ENCODE measurements at regions not wholly inside any gene's neighbourhood (a gene's known extent, or its start where the extent isn't known, plus 50 kb on each side); places are given as distances from the start of the nearest gene placed in this dataset.

- H3K9me3 ChIP-seq (ENCODE audit: control insufficient read depth, insufficient read depth, low read depth, low read length), result peaks cover 16% of the 10 kb centered on the region
- no peak overlapping the region for H3K27ac ChIP-seq (ENCODE audit: low read depth, low read length)
- no peaks in the 10 kb centered on the region for H3K36me3 ChIP-seq (ENCODE audit: control insufficient read depth, insufficient read depth, low read length)
- peaks cover 3% of the 10 kb centered on the region; the same call in 1 of the 2 replicates for H3K4me1 ChIP-seq (ENCODE audit: control insufficient read depth, insufficient read depth, low read length)
- no peak overlapping the region for H3K9ac ChIP-seq (ENCODE audit: low read length)
- H3K4me3 ChIP-seq (ENCODE audit: low read depth, low read length), result no peak overlapping the region
- H3K27me3 ChIP-seq (ENCODE audit: control insufficient read depth, insufficient read depth, low read length), result no peaks in the 10 kb centered on the region
These were observed 104.7 kb upstream of the COPS8 start for GRCh38 chr2:236980961-236981360.

- no peak overlapping the region for H3K4me3 ChIP-seq (ENCODE audit: low read depth, low read length)
- H3K4me1 ChIP-seq (ENCODE audit: control insufficient read depth, insufficient read depth, low read length), result no peaks in the 10 kb centered on the region
- H3K9me3 ChIP-seq (ENCODE audit: control insufficient read depth, insufficient read depth, low read depth, low read length), result peaks cover 16% of the 10 kb centered on the region
- no peak overlapping the region for H3K27ac ChIP-seq (ENCODE audit: low read depth, low read length)
- H3K36me3 ChIP-seq (ENCODE audit: control insufficient read depth, insufficient read depth, low read length), result no peaks in the 10 kb centered on the region
- H3K27me3 ChIP-seq (ENCODE audit: control insufficient read depth, insufficient read depth, low read length), result no peaks in the 10 kb centered on the region
- no peak overlapping the region for H3K9ac ChIP-seq (ENCODE audit: low read length)
These were observed 103.8 kb upstream of the COPS8 start for GRCh38 chr2:236981701-236982485.

GRCh38 chr2:236982693-236983455, 102.8 kb upstream of the COPS8 start:
- no peak overlapping the region for H3K9ac ChIP-seq (ENCODE audit: low read length)
- no peak overlapping the region for H3K4me3 ChIP-seq (ENCODE audit: low read depth, low read length)
- no peak overlapping the region for H3K27ac ChIP-seq (ENCODE audit: low read depth, low read length)
- peaks cover 16% of the 10 kb centered on the region for H3K9me3 ChIP-seq (ENCODE audit: control insufficient read depth, insufficient read depth, low read depth, low read length)
- H3K36me3 ChIP-seq (ENCODE audit: control insufficient read depth, insufficient read depth, low read length), result no peaks in the 10 kb centered on the region
- no peaks in the 10 kb centered on the region for H3K4me1 ChIP-seq (ENCODE audit: control insufficient read depth, insufficient read depth, low read length)
- H3K27me3 ChIP-seq (ENCODE audit: control insufficient read depth, insufficient read depth, low read length), result no peaks in the 10 kb centered on the region

- no peak overlapping the region for H3K4me3 ChIP-seq (ENCODE audit: low read depth, low read length)
- H3K27ac ChIP-seq (ENCODE audit: low read depth, low read length), result no peak overlapping the region
- no peaks in the 10 kb centered on the region for H3K4me1 ChIP-seq (ENCODE audit: control insufficient read depth, insufficient read depth, low read length)
- peaks cover 16% of the 10 kb centered on the region for H3K9me3 ChIP-seq (ENCODE audit: control insufficient read depth, insufficient read depth, low read depth, low read length)
- H3K9ac ChIP-seq (ENCODE audit: low read length), result no peak overlapping the region
- no peaks in the 10 kb centered on the region for H3K36me3 ChIP-seq (ENCODE audit: control insufficient read depth, insufficient read depth, low read length)
- no peaks in the 10 kb centered on the region for H3K27me3 ChIP-seq (ENCODE audit: control insufficient read depth, insufficient read depth, low read length)
These were observed 101.6 kb upstream of the COPS8 start for GRCh38 chr2:236984046-236984445.

- Histone ChIP-seq H3K9me3 (ENCODE audit: control insufficient read depth, insufficient read depth, low read depth, low read length) (peaks cover 16% of the 10 kb centered on the region), H3K27ac (ENCODE audit: low read depth, low read length) (no peak overlapping the region), H3K36me3 (ENCODE audit: control insufficient read depth, insufficient read depth, low read length) (no peaks in the 10 kb centered on the region), H3K27me3 (ENCODE audit: control insufficient read depth, insufficient read depth, low read length) (no peaks in the 10 kb centered on the region), H3K9ac (ENCODE audit: low read length) (no peak overlapping the region), H3K4me1 (ENCODE audit: control insufficient read depth, insufficient read depth, low read length) (no peaks in the 10 kb centered on the region), H3K4me3 (ENCODE audit: low read depth, low read length) (no peak overlapping the region)
These were observed 99.8 kb upstream of the COPS8 start for GRCh38 chr2:236985761-236986339.

- Histone ChIP-seq H3K9ac (ENCODE audit: low read length) (no peak overlapping the region), H3K27me3 (ENCODE audit: control insufficient read depth, insufficient read depth, low read length) (no peaks in the 10 kb centered on the region), H3K4me1 (ENCODE audit: control insufficient read depth, insufficient read depth, low read length) (no peaks in the 10 kb centered on the region), H3K9me3 (ENCODE audit: control insufficient read depth, insufficient read depth, low read depth, low read length) (peaks cover 16% of the 10 kb centered on the region), H3K27ac (ENCODE audit: low read depth, low read length) (no peak overlapping the region), H3K36me3 (ENCODE audit: control insufficient read depth, insufficient read depth, low read length) (no peaks in the 10 kb centered on the region), H3K4me3 (ENCODE audit: low read depth, low read length) (no peak overlapping the region)
These were observed 99.0 kb upstream of the COPS8 start for GRCh38 chr2:236986524-236987330.

DNA sequence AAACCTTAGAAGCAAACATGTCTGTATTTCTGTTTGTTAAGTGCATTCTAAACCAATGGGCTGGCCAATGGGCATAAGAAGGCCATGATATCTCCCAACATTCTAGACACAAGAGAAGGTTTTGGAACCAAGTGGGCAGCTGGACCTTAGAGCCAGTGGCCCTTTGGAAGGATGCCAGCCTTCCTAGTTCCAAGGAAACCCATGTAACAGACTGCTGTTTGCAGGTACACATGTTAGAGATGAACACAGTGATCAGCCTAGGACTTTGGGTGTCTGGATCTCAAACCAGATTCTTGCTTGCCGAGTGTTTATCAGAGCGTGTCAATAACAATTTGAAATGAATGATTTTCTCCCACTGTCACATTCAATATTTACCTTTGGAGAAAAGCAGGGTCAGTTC, 97.5 kb upstream of the COPS8 start:
- Histone ChIP-seq H3K27ac (ENCODE audit: low read depth, low read length) (no peak overlapping the region), H3K36me3 (ENCODE audit: control insufficient read depth, insufficient read depth, low read length) (no peaks in the 10 kb centered on the region), H3K9ac (ENCODE audit: low read length) (no peak overlapping the region)

GRCh38 chr2:236988690-236989624, 96.7 kb upstream of the COPS8 start:
- H3K9ac ChIP-seq (ENCODE audit: low read length), result no peak overlapping the region
- peaks cover 3% of the 10 kb centered on the region for H3K9me3 ChIP-seq (ENCODE audit: control insufficient read depth, insufficient read depth, low read depth, low read length)
- H3K4me3 ChIP-seq (ENCODE audit: low read depth, low read length), result no peak overlapping the region
- H3K27me3 ChIP-seq (ENCODE audit: control insufficient read depth, insufficient read depth, low read length), result no peaks in the 10 kb centered on the region
- no peaks in the 10 kb centered on the region for H3K4me1 ChIP-seq (ENCODE audit: control insufficient read depth, insufficient read depth, low read length)
- H3K27ac ChIP-seq (ENCODE audit: low read depth, low read length), result no peak overlapping the region
- no peaks in the 10 kb centered on the region for H3K36me3 ChIP-seq (ENCODE audit: control insufficient read depth, insufficient read depth, low read length)

More for the DNA sequence above, 97.5 kb upstream of the COPS8 start:
- no peaks in the 10 kb centered on the region for H3K27me3 ChIP-seq (ENCODE audit: control insufficient read depth, insufficient read depth, low read length)
- peaks cover 9% of the 10 kb centered on the region for H3K9me3 ChIP-seq (ENCODE audit: control insufficient read depth, insufficient read depth, low read depth, low read length)
- H3K4me1 ChIP-seq (ENCODE audit: control insufficient read depth, insufficient read depth, low read length), result no peaks in the 10 kb centered on the region
- H3K4me3 ChIP-seq (ENCODE audit: low read depth, low read length), result no peak overlapping the region

DNA sequence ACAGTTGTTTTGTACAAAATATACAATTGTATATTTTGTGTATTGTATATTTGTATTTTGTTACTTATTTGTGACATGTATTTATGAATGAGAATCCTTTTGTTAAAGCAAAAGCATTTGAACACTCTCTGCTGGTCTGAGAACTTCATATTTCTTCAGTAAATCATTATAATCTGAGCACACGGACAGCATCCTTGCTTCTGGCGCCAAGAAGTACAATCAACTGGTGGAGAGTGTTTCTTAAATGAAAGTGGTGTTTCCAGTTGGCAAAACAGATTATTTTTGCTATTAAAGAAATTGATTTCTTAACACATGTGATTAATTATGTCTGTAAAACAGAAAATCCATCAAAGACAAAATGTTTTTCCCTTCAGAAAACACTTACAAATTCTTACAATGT, 95.1 kb upstream of the COPS8 start:
- H3K27ac ChIP-seq (ENCODE audit: low read depth, low read length), result no peak overlapping the region
- no peak overlapping the region for H3K9ac ChIP-seq (ENCODE audit: low read length)
- peaks cover 11% of the 10 kb centered on the region for H3K4me1 ChIP-seq (ENCODE audit: control insufficient read depth, insufficient read depth, low read length)
- H3K9me3 ChIP-seq (ENCODE audit: control insufficient read depth, insufficient read depth, low read depth, low read length), result no peaks in the 10 kb centered on the region
- no peaks in the 10 kb centered on the region for H3K27me3 ChIP-seq (ENCODE audit: control insufficient read depth, insufficient read depth, low read length)
- H3K36me3 ChIP-seq (ENCODE audit: control insufficient read depth, insufficient read depth, low read length), result no peaks in the 10 kb centered on the region
- H3K4me3 ChIP-seq (ENCODE audit: low read depth, low read length), result no peak overlapping the region

DNA sequence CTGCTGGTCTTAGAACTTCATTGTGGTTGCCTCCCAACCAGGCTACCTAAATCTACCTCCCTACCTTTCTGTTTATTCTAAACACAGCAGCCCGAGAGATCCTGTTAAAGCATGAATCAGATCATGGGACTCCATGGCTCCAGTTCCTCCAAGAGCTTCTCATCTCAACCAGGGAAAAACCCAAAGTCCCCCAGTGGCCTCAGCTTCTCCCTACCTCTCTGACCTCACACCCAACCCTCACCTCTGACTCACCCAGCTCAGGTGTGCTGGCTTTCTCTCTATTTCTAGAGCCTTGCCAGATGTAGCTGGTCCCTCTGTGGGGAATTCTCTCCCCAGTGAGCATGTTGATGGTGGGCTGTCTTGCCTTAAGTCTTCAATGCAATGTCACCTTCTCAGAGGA, 93.8 kb upstream of the COPS8 start:
- Histone ChIP-seq H3K27me3 (ENCODE audit: control insufficient read depth, insufficient read depth, low read length) (no peaks in the 10 kb centered on the region), H3K4me1 (ENCODE audit: control insufficient read depth, insufficient read depth, low read length) (peaks cover 22% of the 10 kb centered on the region), H3K4me3 (ENCODE audit: low read depth, low read length) (no peak overlapping the region)

More for the DNA sequence above, 93.8 kb upstream of the COPS8 start:
- Histone ChIP-seq H3K36me3 (ENCODE audit: control insufficient read depth, insufficient read depth, low read length) (no peaks in the 10 kb centered on the region), H3K27ac (ENCODE audit: low read depth, low read length) (no peak overlapping the region), H3K9me3 (ENCODE audit: control insufficient read depth, insufficient read depth, low read depth, low read length) (no peaks in the 10 kb centered on the region), H3K9ac (ENCODE audit: low read length) (no peak overlapping the region)
